Fibroblast of villous mesenchyme (primary cell): ENCODE measurements at regions not wholly inside any gene's neighbourhood (a gene's known extent, or its start where the extent isn't known, plus 50 kb on each side); places are given as distances from the start of the nearest gene placed in this dataset.

Source experiments
- DNase-seq: peaks from one replicate; pipeline ENCODE4 v3.0.0-alpha.2; 2010; ENCODE audit warnings: low read depth
- H3K4me3 ChIP-seq: 2 replicates; pipeline ENCODE4 v1.5.1; 2011; ENCODE audit warnings: low read depth, mild to moderate bottlenecking, low read length
- CTCF ChIP-seq: IDR thresholded peaks from 2 replicates; pipeline ENCODE4 v1.5.1; 2012; ENCODE audit warnings: low read depth, mild to moderate bottlenecking, low read length; ENCODE audit not compliant: insufficient read depth

GRCh38 chr4:170591076-170591475 lies 501.3 kb upstream of the AADAT start:
- TF ChIP-seq CTCF: no peak
- DNase-seq: no peak

GRCh38 chr4:170589597-170590191 lies 499.9 kb upstream of the AADAT start:
- no peak for DNase-seq
- H3K4me3 ChIP-seq: no peak overlapping the region
- TF ChIP-seq CTCF: no peak

More at GRCh38 chr4:170591076-170591475, 501.3 kb upstream of the AADAT start:
- H3K4me3 ChIP-seq: no peak overlapping the region

GRCh38 chr4:170581969-170582368 lies 492.2 kb upstream of the AADAT start:
- DNase-seq: no peak
- no peak overlapping the region for H3K4me3 ChIP-seq
- no peak for TF ChIP-seq CTCF

- no peak for DNase-seq
- no peak overlapping the region for H3K4me3 ChIP-seq
- TF ChIP-seq CTCF: no peak
Measured at GRCh38 chr4:170581322-170581721, 491.6 kb upstream of the AADAT start.

- TF ChIP-seq CTCF: no peak
- H3K4me3 ChIP-seq: no peak overlapping the region
- no peak for DNase-seq
Measured at GRCh38 chr4:170580651-170581050, 490.9 kb upstream of the AADAT start.

- H3K4me3 ChIP-seq: no peak overlapping the region
- no peak for TF ChIP-seq CTCF
- DNase-seq: no peak
Measured at GRCh38 chr4:170538821-170539473, 449.2 kb upstream of the AADAT start.
